Stimulated activated CD4-positive, alpha-beta T cell treated with anti-CD3 and anti-CD28 coated beads, Interleukin-4, amount 100 ng/mL, for 4 hours (primary cell): ENCODE measurements at regions not wholly inside any gene's neighbourhood (a gene's known extent, or its start where the extent isn't known, plus 50 kb on each side); places are given as distances from the start of the nearest gene placed in this dataset.
"Not testable (repeated sequence)": the region's sequence is repeated elsewhere in the genome, so short reads cannot be mapped to it uniquely, and the experiment has no call there.

Source experiments
- DNase-seq, 2 experiments: peaks; one replicate each; pipeline ENCODE4 v3.0.0-alpha.2; 2020

GRCh38 chr14:48193893-48194292, 518.5 kb upstream of the MDGA2 start:
- DNase-seq, result no peak

- not testable (repeated sequence) for DNase-seq
Observed at GRCh38 chr14:48149624-48150023, 474.2 kb upstream of the MDGA2 start.

- no peak for DNase-seq
Observed at GRCh38 chr14:48140804-48141203, 465.4 kb upstream of the MDGA2 start.

GRCh38 chr14:48129472-48129871, 454.1 kb upstream of the MDGA2 start:
- no peak for DNase-seq

GRCh38 chr14:48127674-48128073, 452.3 kb upstream of the MDGA2 start:
- DNase-seq, result no peak

GRCh38 chr14:48125654-48126053, 450.2 kb upstream of the MDGA2 start:
- no peak for DNase-seq

GRCh38 chr14:48113713-48114112, 438.3 kb upstream of the MDGA2 start:
- DNase-seq, result no peak

- DNase-seq, result no peak
Observed at GRCh38 chr14:48111151-48111550, 435.7 kb upstream of the MDGA2 start.

- no peak for DNase-seq
Observed at GRCh38 chr14:48107646-48108045, 432.2 kb upstream of the MDGA2 start.

- DNase-seq, result no peak
Observed at GRCh38 chr14:48096897-48097296, 421.5 kb upstream of the MDGA2 start.

- DNase-seq, result no peak
Observed at GRCh38 chr14:48086516-48086915, 411.1 kb upstream of the MDGA2 start.

GRCh38 chr14:48075487-48075886, 400.1 kb upstream of the MDGA2 start:
- no peak for DNase-seq

- DNase-seq, result no peak
Observed at GRCh38 chr14:48052973-48053372, 377.6 kb upstream of the MDGA2 start.

- DNase-seq, result no peak
Observed at GRCh38 chr14:48035836-48036235, 360.4 kb upstream of the MDGA2 start.

- no peak for DNase-seq
Observed at GRCh38 chr14:48027115-48027514, 351.7 kb upstream of the MDGA2 start.

GRCh38 chr14:48023881-48024280, 348.5 kb upstream of the MDGA2 start:
- no peak for DNase-seq

GRCh38 chr14:48011484-48011883, 336.1 kb upstream of the MDGA2 start:
- DNase-seq, result not testable (repeated sequence)

GRCh38 chr14:48008646-48009045, 333.2 kb upstream of the MDGA2 start:
- DNase-seq, result no peak

GRCh38 chr14:48005986-48006385, 330.6 kb upstream of the MDGA2 start:
- no peak for DNase-seq

- DNase-seq, result no peak
Observed at GRCh38 chr14:47993883-47994282, 318.5 kb upstream of the MDGA2 start.

- DNase-seq, result no peak
Observed at GRCh38 chr14:47988175-47988574, 312.8 kb upstream of the MDGA2 start.

- no peak for DNase-seq
Observed at GRCh38 chr14:47978871-47979270, 303.5 kb upstream of the MDGA2 start.

- DNase-seq, result no peak
Observed at GRCh38 chr14:47976139-47976538, 300.7 kb upstream of the MDGA2 start.

- DNase-seq, result no peak
Observed at GRCh38 chr14:47966076-47966810, 290.8 kb upstream of the MDGA2 start.

GRCh38 chr14:47961634-47962033, 286.2 kb upstream of the MDGA2 start:
- DNase-seq, result no peak
